ENCODE measurements at regions not wholly inside any gene's neighbourhood (a gene's known extent, or its start where the extent isn't known, plus 50 kb on each side); places are given as distances from the start of the nearest gene placed in this dataset.

- TF ChIP-seq CTCF (IDR thresholded peaks at IDR 0.05) (no peak), POLR2A (IDR thresholded peaks at IDR 0.05) (no peak)
Measured at GRCh38 chr12:90048918-90049317, 340.3 kb upstream of the ATP2B1 start.
